Liver (tissue), 8 donors: ENCODE measurements at regions not wholly inside any gene's neighbourhood (a gene's known extent, or its start where the extent isn't known, plus 50 kb on each side); places are given as distances from the start of the nearest gene placed in this dataset.
"Not testable (repeated sequence)": the region's sequence is repeated elsewhere in the genome, so short reads cannot be mapped to it uniquely, and the experiment has no call there.

ENCODE experiments used
- DNase-seq: peaks from one replicate; pipeline ENCODE4 v3.0.0-alpha.2; 2017; ENCODE audit warnings: low spot score
- H3K27ac ChIP-seq, 2 donors: one replicate each; pipeline ENCODE4 v1.7.0; 2013; ENCODE audit warnings: inconsistent platforms in 2 of 2, low read length in 2 of 2, control low read depth in 1 of 2, low read depth in 1 of 2, mild to moderate bottlenecking in 1 of 2
- H3K27me3 ChIP-seq, 4 donors: one replicate each; pipeline versions ENCODE4 v1.6.1 to v1.7.0; 2013; ENCODE audit warnings: low read length in 3 of 4, inconsistent platforms in 1 of 4, mild to moderate bottlenecking in 1 of 4, moderate library complexity in 1 of 4; ENCODE audit not compliant: control insufficient read depth in 4 of 4, insufficient read depth in 4 of 4
- H3K36me3 ChIP-seq, 4 donors: one replicate each; pipeline versions ENCODE4 v1.6.1 to v1.7.0; 2013; ENCODE audit warnings: low read length in 3 of 4, mild to moderate bottlenecking in 3 of 4, low read depth in 1 of 4, moderate library complexity in 1 of 4; ENCODE audit not compliant: control insufficient read depth in 4 of 4, insufficient read depth in 3 of 4
- H3K4me1 ChIP-seq, 4 donors: one replicate each; pipeline versions ENCODE4 v1.6.1 to v1.7.0; 2013; ENCODE audit warnings: low read length in 3 of 4, mild to moderate bottlenecking in 3 of 4, moderate library complexity in 1 of 4; ENCODE audit not compliant: control insufficient read depth in 4 of 4, insufficient read depth in 4 of 4
- H3K4me3 ChIP-seq, 3 donors: one replicate each; pipeline versions ENCODE4 v1.6.1 to v1.7.0; 2013; ENCODE audit warnings: low read length in 3 of 3, control low read depth in 1 of 3, low read depth in 1 of 3, mild to moderate bottlenecking in 1 of 3
- H3K9ac ChIP-seq, 2 donors: one replicate each; pipeline ENCODE4 v1.7.0; 2013; ENCODE audit warnings: low read length in 2 of 2, mild to moderate bottlenecking in 2 of 2, moderate library complexity in 2 of 2, control low read depth in 1 of 2, low read depth in 1 of 2
- H3K9me3 ChIP-seq, 4 donors: one replicate each; pipeline versions ENCODE4 v1.6.1 to v1.7.0; 2013; ENCODE audit warnings: low read length in 3 of 4; ENCODE audit not compliant: control insufficient read depth in 4 of 4
- ATF3 ChIP-seq: IDR thresholded peaks from 2 replicates; pipeline ENCODE4 v1.6.1; 2016; ENCODE audit warnings: antibody characterized with exemption
- EGR1 ChIP-seq, 2 donors: IDR thresholded peaks; 2 replicates each; pipeline ENCODE4 v1.6.1; 2016 to 2018; ENCODE audit warnings: antibody characterized with exemption in 2 of 2, low read depth in 2 of 2
- FOXA1 ChIP-seq: IDR thresholded peaks from 2 replicates; pipeline ENCODE4 v1.6.1; 2016; ENCODE audit warnings: antibody characterized with exemption
- FOXA2 ChIP-seq: IDR thresholded peaks from 2 replicates; pipeline ENCODE4 v1.6.1; 2016; ENCODE audit warnings: antibody characterized with exemption
- GABPA ChIP-seq, 2 donors: IDR thresholded peaks in 1 of 2; conservative IDR thresholded peaks in 1 of 2; 2 replicates each; pipeline ENCODE4 v1.6.1; 2016; ENCODE audit warnings: antibody characterized with exemption in 2 of 2, mild to moderate bottlenecking in 1 of 2, moderate library complexity in 1 of 2
- HNF4A ChIP-seq, 2 donors: conservative IDR thresholded peaks; 2 replicates each; pipeline ENCODE4 v1.6.1; 2016; ENCODE audit warnings: antibody characterized with exemption in 2 of 2, mild to moderate bottlenecking in 2 of 2
- HNF4G ChIP-seq: IDR thresholded peaks from 2 replicates; pipeline ENCODE4 v1.6.1; 2016; ENCODE audit warnings: antibody characterized with exemption
- JUND ChIP-seq, 2 donors: IDR thresholded peaks; 2 replicates each; pipeline ENCODE4 v1.6.1; 2016; ENCODE audit warnings: antibody characterized with exemption in 2 of 2
- NR2F2 ChIP-seq: IDR thresholded peaks from 2 replicates; pipeline ENCODE4 v1.6.1; 2016; ENCODE audit warnings: antibody characterized with exemption
- RAD21 ChIP-seq, 2 donors: IDR thresholded peaks; 2 replicates each; pipeline ENCODE4 v1.6.1; 2016; ENCODE audit warnings: antibody characterized with exemption in 2 of 2, mild to moderate bottlenecking in 2 of 2
- RXRA ChIP-seq, 2 donors: IDR thresholded peaks; 2 replicates each; pipeline ENCODE4 v1.6.1; 2017 to 2018; ENCODE audit warnings: antibody characterized with exemption in 2 of 2, mild to moderate bottlenecking in 1 of 2
- SP1 ChIP-seq: IDR thresholded peaks from 2 replicates; pipeline ENCODE4 v1.6.1; 2018; ENCODE audit warnings: antibody characterized with exemption, mild to moderate bottlenecking
- TAF1 ChIP-seq: conservative IDR thresholded peaks from 2 replicates; pipeline ENCODE4 v1.6.1; 2016; ENCODE audit warnings: antibody characterized with exemption, mild to moderate bottlenecking
- YY1 ChIP-seq: IDR thresholded peaks from 2 replicates; pipeline ENCODE4 v1.6.1; 2016; ENCODE audit warnings: antibody characterized with exemption, mild to moderate bottlenecking
- WGBS: extraction: QIAGEN DNeasy Blood & Tissue Kit; methylation state at CpG from one replicate; pipeline ENCODE4 v1.1.7; 2013; 5-methylcytosine and 5-hydroxymethylcytosine counted together
- TF ChIP-seq, protein P1 (sequence below): fragments of 150-350 bp; IDR thresholded peaks from 2 replicates; pipeline ENCODE4 v1.5.1; 2017; ENCODE audit warnings: improper control_type of control experiment, low read depth, low read length; ENCODE audit not compliant: missing input control
- TF ChIP-seq, protein P2 (sequence below): IDR thresholded peaks from 2 replicates; pipeline ENCODE4 v1.6.1; 2016; ENCODE audit warnings: antibody characterized with exemption, mild to moderate bottlenecking
- TF ChIP-seq, protein P3 (sequence below): IDR thresholded peaks from 2 replicates; pipeline ENCODE4 v1.6.1; 2016; ENCODE audit warnings: antibody characterized with exemption
- TF ChIP-seq, protein P4 (sequence below): IDR thresholded peaks from 2 replicates; pipeline ENCODE4 v1.6.1; 2016; ENCODE audit warnings: antibody characterized with exemption
- donor health status: healthy.
- donor health status: healthy.
- donor health status: healthy.
- donor health status: healthy.
- donor health status: healthy.

DNA sequence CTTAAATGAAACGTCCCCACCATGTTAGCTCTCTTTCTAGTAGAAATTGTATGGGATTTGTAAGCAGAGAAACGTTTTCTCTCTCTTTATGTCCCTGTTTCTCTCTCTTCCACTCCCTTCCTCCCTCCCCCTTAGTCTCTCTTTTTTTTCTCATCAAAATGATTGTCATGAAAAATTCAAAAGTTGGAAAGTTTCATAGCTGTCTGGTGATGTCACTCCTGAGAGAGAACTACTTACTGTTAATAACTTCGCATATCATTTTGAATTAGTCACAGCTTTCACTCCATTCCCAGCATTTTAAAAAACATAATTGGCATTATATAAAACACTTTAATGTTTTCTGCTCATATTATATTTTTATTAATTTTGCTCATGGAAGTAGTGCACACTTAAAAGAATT, 331.1 kb downstream of the C3orf38 start:
- 40% methylated on average over 3 of the region's 3 CpGs for WGBS
- no peak for DNase-seq
- H3K9ac ChIP-seq: no peak overlapping the region
- H3K27me3 ChIP-seq: no peaks in the 10 kb centered on the region
- no peaks in the 10 kb centered on the region for H3K9me3 ChIP-seq
- TF ChIP-seq YY1 (no peak), SP1 (no peak), TAF1 (no peak), FOXA1 (no peak)
- H3K27ac ChIP-seq: no peak overlapping the region
- H3K4me1 ChIP-seq: no peaks in the 10 kb centered on the region
- no peaks in the 10 kb centered on the region for H3K36me3 ChIP-seq
- H3K4me3 ChIP-seq: no peak overlapping the region

DNA sequence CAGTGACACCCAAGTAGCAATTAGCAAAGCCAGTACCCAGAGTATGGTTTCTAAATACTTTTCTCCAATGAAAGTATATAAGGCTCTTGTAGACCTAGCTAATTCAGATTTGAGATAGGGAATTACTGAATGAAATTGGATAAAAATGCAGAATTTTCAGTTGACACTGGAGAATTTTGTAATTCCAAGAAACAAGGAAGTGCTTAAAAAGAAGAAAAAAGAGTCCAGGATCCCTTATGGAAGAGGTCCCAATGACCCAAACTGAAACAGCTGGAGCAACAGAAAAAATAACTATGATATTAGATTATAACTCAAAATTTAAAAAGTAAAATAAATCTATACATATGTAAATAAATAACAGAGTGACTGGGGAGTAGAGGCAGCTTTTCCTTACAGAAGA, 335.2 kb downstream of the C3orf38 start:
- no peaks in the 10 kb centered on the region for H3K36me3 ChIP-seq
- TF ChIP-seq GABPA (IDR thresholded peaks at IDR 0.05 in 1 of 2, conservative IDR thresholded peaks at IDR 0.05 in 1 of 2) (no peak), NR2F2 (no peak), TAF1 (no peak), ATF3 (no peak), SP1 (no peak), JUND (IDR thresholded peaks at IDR 0.05) (no peak), RAD21 (IDR thresholded peaks at IDR 0.05) (no peak), YY1 (no peak), FOXA2 (no peak), EGR1 (IDR thresholded peaks at IDR 0.05; ENCODE audit: low read depth in 2 of 2) (no peak), FOXA1 (no peak), HNF4G (no peak), HNF4A (conservative IDR thresholded peaks at IDR 0.05) (no peak), RXRA (IDR thresholded peaks at IDR 0.05) (no peak)
- TF ChIP-seq, protein P1, sequence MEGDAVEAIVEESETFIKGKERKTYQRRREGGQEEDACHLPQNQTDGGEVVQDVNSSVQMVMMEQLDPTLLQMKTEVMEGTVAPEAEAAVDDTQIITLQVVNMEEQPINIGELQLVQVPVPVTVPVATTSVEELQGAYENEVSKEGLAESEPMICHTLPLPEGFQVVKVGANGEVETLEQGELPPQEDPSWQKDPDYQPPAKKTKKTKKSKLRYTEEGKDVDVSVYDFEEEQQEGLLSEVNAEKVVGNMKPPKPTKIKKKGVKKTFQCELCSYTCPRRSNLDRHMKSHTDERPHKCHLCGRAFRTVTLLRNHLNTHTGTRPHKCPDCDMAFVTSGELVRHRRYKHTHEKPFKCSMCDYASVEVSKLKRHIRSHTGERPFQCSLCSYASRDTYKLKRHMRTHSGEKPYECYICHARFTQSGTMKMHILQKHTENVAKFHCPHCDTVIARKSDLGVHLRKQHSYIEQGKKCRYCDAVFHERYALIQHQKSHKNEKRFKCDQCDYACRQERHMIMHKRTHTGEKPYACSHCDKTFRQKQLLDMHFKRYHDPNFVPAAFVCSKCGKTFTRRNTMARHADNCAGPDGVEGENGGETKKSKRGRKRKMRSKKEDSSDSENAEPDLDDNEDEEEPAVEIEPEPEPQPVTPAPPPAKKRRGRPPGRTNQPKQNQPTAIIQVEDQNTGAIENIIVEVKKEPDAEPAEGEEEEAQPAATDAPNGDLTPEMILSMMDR: no peak
- TF ChIP-seq, protein P2, sequence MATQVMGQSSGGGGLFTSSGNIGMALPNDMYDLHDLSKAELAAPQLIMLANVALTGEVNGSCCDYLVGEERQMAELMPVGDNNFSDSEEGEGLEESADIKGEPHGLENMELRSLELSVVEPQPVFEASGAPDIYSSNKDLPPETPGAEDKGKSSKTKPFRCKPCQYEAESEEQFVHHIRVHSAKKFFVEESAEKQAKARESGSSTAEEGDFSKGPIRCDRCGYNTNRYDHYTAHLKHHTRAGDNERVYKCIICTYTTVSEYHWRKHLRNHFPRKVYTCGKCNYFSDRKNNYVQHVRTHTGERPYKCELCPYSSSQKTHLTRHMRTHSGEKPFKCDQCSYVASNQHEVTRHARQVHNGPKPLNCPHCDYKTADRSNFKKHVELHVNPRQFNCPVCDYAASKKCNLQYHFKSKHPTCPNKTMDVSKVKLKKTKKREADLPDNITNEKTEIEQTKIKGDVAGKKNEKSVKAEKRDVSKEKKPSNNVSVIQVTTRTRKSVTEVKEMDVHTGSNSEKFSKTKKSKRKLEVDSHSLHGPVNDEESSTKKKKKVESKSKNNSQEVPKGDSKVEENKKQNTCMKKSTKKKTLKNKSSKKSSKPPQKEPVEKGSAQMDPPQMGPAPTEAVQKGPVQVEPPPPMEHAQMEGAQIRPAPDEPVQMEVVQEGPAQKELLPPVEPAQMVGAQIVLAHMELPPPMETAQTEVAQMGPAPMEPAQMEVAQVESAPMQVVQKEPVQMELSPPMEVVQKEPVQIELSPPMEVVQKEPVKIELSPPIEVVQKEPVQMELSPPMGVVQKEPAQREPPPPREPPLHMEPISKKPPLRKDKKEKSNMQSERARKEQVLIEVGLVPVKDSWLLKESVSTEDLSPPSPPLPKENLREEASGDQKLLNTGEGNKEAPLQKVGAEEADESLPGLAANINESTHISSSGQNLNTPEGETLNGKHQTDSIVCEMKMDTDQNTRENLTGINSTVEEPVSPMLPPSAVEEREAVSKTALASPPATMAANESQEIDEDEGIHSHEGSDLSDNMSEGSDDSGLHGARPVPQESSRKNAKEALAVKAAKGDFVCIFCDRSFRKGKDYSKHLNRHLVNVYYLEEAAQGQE: no peak
- TF ChIP-seq, protein P3, sequence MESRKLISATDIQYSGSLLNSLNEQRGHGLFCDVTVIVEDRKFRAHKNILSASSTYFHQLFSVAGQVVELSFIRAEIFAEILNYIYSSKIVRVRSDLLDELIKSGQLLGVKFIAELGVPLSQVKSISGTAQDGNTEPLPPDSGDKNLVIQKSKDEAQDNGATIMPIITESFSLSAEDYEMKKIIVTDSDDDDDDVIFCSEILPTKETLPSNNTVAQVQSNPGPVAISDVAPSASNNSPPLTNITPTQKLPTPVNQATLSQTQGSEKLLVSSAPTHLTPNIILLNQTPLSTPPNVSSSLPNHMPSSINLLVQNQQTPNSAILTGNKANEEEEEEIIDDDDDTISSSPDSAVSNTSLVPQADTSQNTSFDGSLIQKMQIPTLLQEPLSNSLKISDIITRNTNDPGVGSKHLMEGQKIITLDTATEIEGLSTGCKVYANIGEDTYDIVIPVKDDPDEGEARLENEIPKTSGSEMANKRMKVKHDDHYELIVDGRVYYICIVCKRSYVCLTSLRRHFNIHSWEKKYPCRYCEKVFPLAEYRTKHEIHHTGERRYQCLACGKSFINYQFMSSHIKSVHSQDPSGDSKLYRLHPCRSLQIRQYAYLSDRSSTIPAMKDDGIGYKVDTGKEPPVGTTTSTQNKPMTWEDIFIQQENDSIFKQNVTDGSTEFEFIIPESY: no peak
- TF ChIP-seq, protein P4, sequence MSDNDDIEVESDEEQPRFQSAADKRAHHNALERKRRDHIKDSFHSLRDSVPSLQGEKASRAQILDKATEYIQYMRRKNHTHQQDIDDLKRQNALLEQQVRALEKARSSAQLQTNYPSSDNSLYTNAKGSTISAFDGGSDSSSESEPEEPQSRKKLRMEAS: no peak
- H3K4me1 ChIP-seq: no peaks in the 10 kb centered on the region
- no peak overlapping the region for H3K27ac ChIP-seq
- DNase-seq: no peak
- H3K9ac ChIP-seq: no peak overlapping the region
- no peaks in the 10 kb centered on the region for H3K27me3 ChIP-seq
- no peak overlapping the region for H3K4me3 ChIP-seq
- H3K9me3 ChIP-seq: no peaks in the 10 kb centered on the region

- H3K4me1 ChIP-seq, DNase-seq, H3K36me3 ChIP-seq, H3K27ac ChIP-seq, H3K9ac ChIP-seq, H3K4me3 ChIP-seq, H3K27me3 ChIP-seq, H3K9me3 ChIP-seq: not testable (repeated sequence)
- WGBS: 83% methylated on average over 15 of the region's 15 CpGs
Measured at GRCh38 chr3:88508818-88509217, 359.1 kb downstream of the C3orf38 start.
